Psoas muscle (tissue), 7 donors: ENCODE measurements at regions not wholly inside any gene's neighbourhood (a gene's known extent, or its start where the extent isn't known, plus 50 kb on each side); places are given as distances from the start of the nearest gene placed in this dataset.

Experiments used
- ATAC-seq, 4 donors: fragments of 200-7000 bp; cut with Tn5 transposase; one replicate each; pipeline ENCODE4 v1.9.1; 2020; ENCODE audit warnings: moderate library complexity in 3 of 4, mild to moderate bottlenecking in 2 of 4
- DNase-seq, 2 donors: peaks; one replicate each; pipeline ENCODE4 v3.0.0-alpha.2; 2020
- H3K27ac ChIP-seq: fragments of 200-600 bp; one replicate; pipeline ENCODE4 v1.8.0; 2022
- H3K27me3 ChIP-seq, 3 donors: fragments of 200-600 bp in 1 of 3; one replicate each; pipeline versions ENCODE4 v1.6.1 to v1.8.0; 2013 to 2022; ENCODE audit warnings: low read length in 2 of 3, mild to moderate bottlenecking in 2 of 3, moderate library complexity in 1 of 3; ENCODE audit not compliant: insufficient read depth in 3 of 3
- H3K36me3 ChIP-seq, 2 donors: fragments of 200-600 bp in 1 of 2; one replicate each; pipeline versions ENCODE4 v1.6.1 to v1.8.0; 2013 to 2022; ENCODE audit warnings: low read depth in 1 of 2, mild to moderate bottlenecking in 1 of 2, moderate library complexity in 1 of 2; ENCODE audit not compliant: insufficient read depth in 1 of 2
- H3K4me1 ChIP-seq: fragments of 200-600 bp; one replicate; pipeline ENCODE4 v1.8.0; 2022
- H3K4me3 ChIP-seq: fragments of 200-600 bp; one replicate; pipeline ENCODE4 v1.8.0; 2022; ENCODE audit warnings: mild to moderate bottlenecking
- H3K9me3 ChIP-seq: fragments of 200-600 bp; one replicate; pipeline ENCODE4 v1.8.0; 2022
- WGBS, 3 donors: extraction: QIAGEN DNeasy Blood & Tissue Kit; methylation state at CpG; one replicate each; pipeline versions ENCODE4 v1.1.6 to v1.1.7; 2013; 5-methylcytosine and 5-hydroxymethylcytosine counted together
- intact Hi-C, 2 donors: fragments of 100-400 bp; cut with DNase I; formaldehyde crosslinking; loops; one replicate each; pipeline versions ENCODE4 v1.11.0 to v1.14.2; 2022
- TF ChIP-seq, protein P1 (sequence below): fragments of 200-600 bp; IDR thresholded peaks from one replicate; pipeline ENCODE4 v1.8.0; 2022; ENCODE audit warnings: antibody characterized with exemption
- donor health status: healthy with polysubstance abuse.
- donor health status: DM: no; HTN: no; CAD: no; lungs with moderate emphysema.
- donor health status: Bipolar disorder and iron deficiency.
- donor health status: healthy.
- donor health status: DM: yes; HTN: yes; CAD: no.
- donor health status: DM: no; HTN: no; CAD: no.
- donor health status: DM: yes; HTN: yes; CAD: no.

DNA sequence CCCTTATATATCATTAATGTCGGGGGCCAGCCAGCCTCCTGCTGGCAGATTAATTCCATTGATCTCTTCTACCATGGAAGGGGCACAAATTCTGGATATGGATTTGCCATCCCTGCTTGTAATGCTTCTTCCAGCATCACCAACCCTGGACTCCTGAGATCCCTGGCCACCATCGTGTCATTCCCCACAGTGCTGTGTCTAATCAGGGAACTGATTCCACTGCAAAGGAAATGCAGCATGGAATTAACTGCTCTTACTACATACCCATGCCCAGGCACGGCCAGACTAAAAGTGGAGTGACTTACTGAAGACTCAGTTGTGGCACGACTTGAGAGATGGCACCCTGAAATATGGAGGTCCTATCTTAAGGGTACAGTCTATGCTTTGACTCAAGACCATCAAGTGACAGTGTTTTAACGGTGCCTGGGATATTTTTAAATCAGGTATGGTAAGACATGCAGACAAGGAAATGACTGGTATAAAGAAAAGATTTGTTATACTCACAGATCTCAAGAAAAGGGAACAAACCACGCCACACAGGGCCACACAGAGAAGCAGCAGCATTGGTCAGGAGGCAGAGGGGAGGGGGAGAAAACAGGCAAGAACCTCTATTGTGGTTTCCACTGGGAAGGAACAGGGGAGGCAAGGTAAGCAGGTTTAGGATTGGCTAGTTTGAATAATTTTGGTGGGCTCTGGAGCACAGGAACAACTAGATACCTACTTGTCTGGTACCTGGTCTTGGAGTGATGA is 65.1 kb downstream of the IGLL5 start:
- H3K36me3 ChIP-seq: no peaks in the 10 kb centered on the region
- no peak overlapping the region for H3K27ac ChIP-seq
- H3K27me3 ChIP-seq: peaks cover 0 to 30% (median 2%) of the 10 kb centered on the region in 3 donors
- intact Hi-C loops: loop anchor here (5.0 to 10.0 kb wide), 3 partner anchors 95 to 488 kb away; no protein-coding TSS in a partner anchor
- no peaks in the 10 kb centered on the region for H3K9me3 ChIP-seq
- DNase-seq: no peak
- TF ChIP-seq, protein P1, sequence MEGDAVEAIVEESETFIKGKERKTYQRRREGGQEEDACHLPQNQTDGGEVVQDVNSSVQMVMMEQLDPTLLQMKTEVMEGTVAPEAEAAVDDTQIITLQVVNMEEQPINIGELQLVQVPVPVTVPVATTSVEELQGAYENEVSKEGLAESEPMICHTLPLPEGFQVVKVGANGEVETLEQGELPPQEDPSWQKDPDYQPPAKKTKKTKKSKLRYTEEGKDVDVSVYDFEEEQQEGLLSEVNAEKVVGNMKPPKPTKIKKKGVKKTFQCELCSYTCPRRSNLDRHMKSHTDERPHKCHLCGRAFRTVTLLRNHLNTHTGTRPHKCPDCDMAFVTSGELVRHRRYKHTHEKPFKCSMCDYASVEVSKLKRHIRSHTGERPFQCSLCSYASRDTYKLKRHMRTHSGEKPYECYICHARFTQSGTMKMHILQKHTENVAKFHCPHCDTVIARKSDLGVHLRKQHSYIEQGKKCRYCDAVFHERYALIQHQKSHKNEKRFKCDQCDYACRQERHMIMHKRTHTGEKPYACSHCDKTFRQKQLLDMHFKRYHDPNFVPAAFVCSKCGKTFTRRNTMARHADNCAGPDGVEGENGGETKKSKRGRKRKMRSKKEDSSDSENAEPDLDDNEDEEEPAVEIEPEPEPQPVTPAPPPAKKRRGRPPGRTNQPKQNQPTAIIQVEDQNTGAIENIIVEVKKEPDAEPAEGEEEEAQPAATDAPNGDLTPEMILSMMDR: no peak
- no peaks in the 10 kb centered on the region for H3K4me1 ChIP-seq
- WGBS, 3 donors: 63 to 75% (median 75%) methylated on average over 6 of the region's 6 CpGs
- ATAC-seq: no peak
- H3K4me3 ChIP-seq: no peak overlapping the region

DNA sequence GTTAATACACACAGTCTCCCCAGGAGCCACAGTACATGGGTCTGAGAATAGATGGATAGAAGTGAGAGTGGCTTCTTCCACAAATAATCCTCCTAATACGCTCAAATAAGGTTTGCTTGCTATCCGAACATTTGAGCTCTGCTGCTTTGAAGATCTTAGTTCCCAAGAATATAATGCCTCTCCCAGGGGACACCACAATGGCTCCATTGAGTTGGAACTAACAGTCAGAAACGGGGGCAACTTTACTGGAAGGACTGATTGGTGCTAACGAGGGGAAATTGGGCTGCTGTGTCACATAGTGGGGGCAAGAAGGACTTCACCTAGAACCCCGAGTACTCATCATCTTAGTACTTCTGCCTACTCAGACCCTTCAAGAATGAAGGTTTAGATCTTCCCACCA is 66.2 kb downstream of the IGLL5 start:
- peaks cover 0 to 30% (median 2%) of the 10 kb centered on the region in 3 donors for H3K27me3 ChIP-seq
- no peaks in the 10 kb centered on the region for H3K4me1 ChIP-seq
- DNase-seq (no peak), ATAC-seq (no peak)
- H3K9me3 ChIP-seq: no peaks in the 10 kb centered on the region
- H3K36me3 ChIP-seq: no peaks in the 10 kb centered on the region
- TF ChIP-seq, protein P1: no peak
- no peak overlapping the region for H3K27ac ChIP-seq
- intact Hi-C loops: loop anchor here (5.0 to 10.0 kb wide), 3 partner anchors 96 to 489 kb away; no protein-coding TSS in a partner anchor
- no peak overlapping the region for H3K4me3 ChIP-seq
- WGBS, 3 donors: 63 to 75% (median 64%) methylated on average over 5 of the region's 5 CpGs

DNA sequence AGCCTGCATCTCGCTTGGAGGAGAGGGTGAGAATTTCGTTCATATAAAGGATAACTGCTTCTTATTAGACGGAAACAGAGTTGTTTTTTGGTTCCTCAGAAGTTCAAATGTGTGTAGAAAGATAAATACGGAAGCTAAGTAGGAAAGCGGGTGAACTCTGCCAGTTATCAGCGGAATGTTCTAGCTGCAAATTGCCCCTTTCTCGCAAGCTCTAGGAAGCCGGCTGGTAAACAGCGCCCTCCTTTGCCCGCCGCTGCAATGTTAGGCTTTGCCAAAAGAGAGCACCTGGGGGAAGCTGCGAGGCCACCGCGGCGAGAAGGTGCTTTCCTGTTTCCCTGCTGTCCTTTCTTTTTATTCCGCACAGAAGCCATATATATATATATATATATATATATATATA is 67.0 kb downstream of the IGLL5 start:
- Histone ChIP-seq H3K27me3 (peaks cover 0 to 33% (median 2%) of the 10 kb centered on the region in 3 donors), H3K27ac (no peak overlapping the region), H3K4me3 (no peak overlapping the region), H3K9me3 (no peaks in the 10 kb centered on the region), H3K36me3 (no peaks in the 10 kb centered on the region), H3K4me1 (no peaks in the 10 kb centered on the region)
- ATAC-seq: no peak
- intact Hi-C loops: loop anchor here (5.0 to 10.0 kb wide), 5 partner anchors 97 to 490 kb away; no protein-coding TSS in a partner anchor
- no peak for DNase-seq
- WGBS, 3 donors: 44 to 54% (median 46%) methylated on average over 16 of the region's 16 CpGs
- TF ChIP-seq, protein P1: no peak

DNA sequence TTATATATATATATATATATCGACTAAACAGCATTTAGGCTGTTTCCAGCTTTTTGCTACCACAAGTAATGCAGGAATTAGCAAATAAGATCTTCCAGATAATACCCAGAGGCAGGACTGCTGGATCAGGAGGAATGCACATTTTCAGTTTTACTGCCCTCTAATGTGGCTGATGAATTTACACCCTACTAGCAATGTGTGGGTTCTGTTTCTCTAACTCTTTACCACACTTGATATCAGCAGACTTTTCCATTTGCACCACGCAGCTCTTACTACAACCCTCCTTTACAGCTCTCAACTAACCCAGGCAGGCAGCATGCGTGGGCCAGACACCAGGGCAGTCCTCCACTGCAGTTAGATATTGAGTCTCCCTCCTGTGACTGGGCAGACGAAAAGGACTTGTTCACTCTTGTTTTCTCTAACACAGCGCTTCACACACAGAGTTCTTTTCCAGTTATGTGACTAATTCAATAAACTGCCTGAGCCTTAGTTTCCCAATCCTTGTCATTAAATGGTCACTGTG is 67.7 kb downstream of the IGLL5 start:
- TF ChIP-seq, protein P1: no peak
- no peaks in the 10 kb centered on the region for H3K36me3 ChIP-seq
- DNase-seq (no peak), ATAC-seq (no peak)
- no peaks in the 10 kb centered on the region for H3K4me1 ChIP-seq
- H3K27me3 ChIP-seq: peaks cover 0 to 29% (median 2%) of the 10 kb centered on the region in 3 donors
- no peak overlapping the region for H3K4me3 ChIP-seq
- H3K27ac ChIP-seq: no peak overlapping the region
- intact Hi-C loops: loop anchor here (5.0 to 10.0 kb wide), 4 partner anchors 108 to 491 kb away; no protein-coding TSS in a partner anchor
- WGBS, 3 donors: 51 to 57% (median 57%) methylated on average over 5 of the region's 5 CpGs
- H3K9me3 ChIP-seq: no peaks in the 10 kb centered on the region
